ENCODE measurements at regions not wholly inside any gene's neighbourhood (a gene's known extent, or its start where the extent isn't known, plus 50 kb on each side); places are given as distances from the start of the nearest gene placed in this dataset.

DNA sequence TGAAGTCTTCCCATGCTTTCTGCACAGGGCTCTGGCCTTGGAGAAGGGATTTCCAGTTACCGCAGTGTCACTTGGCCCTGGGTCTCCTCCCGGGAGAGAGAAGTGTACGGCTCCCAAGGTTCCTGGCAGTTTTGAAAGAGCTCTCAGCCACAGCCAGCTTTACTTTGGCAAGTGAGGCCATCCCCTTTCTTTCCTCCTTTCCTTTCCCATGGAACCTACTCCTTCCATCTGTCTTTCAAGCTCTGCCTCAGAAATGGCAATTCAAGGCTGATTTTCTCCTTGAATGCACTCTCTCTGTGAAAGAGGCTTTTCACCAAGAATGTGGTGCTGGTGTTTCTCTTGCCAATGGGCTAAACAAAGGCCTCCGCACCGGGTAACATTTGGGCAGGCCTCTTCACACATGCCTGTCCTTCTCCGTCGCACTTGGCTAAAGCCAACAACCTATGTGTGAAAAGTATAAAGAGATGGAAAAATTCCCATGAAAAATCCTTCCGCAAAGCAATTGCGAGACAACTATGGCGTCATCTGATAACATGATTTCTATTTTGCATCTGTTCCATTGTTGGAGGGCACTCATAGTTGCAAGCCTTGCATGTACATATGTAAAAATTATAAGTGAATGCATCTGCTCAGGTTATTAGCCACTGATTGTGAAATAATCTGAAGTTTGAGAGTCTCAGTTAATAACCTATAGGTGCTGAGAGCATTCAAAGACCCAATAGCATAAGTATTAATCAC lies 125.4 kb downstream of the PFKFB3 start:
- no peak for ATAC-seq (replicated peaks in 1 of 2)
- Mint-ChIP-seq H3K27me3 (ENCODE audit: low read depth) (no peaks in the 10 kb centered on the region), H3K4me1 (ENCODE audit: low read depth) (no peaks in the 10 kb centered on the region), H3K36me3 (ENCODE audit: insufficient read depth in 2 of 2) (peaks cover 4 to 20% of the 10 kb centered on the region in 2 donors), H3K4me3 (no peak overlapping the region), H3K27ac (no peak overlapping the region), H3K9me3 (no peaks in the 10 kb centered on the region)
- no peak for DNase-seq

DNA sequence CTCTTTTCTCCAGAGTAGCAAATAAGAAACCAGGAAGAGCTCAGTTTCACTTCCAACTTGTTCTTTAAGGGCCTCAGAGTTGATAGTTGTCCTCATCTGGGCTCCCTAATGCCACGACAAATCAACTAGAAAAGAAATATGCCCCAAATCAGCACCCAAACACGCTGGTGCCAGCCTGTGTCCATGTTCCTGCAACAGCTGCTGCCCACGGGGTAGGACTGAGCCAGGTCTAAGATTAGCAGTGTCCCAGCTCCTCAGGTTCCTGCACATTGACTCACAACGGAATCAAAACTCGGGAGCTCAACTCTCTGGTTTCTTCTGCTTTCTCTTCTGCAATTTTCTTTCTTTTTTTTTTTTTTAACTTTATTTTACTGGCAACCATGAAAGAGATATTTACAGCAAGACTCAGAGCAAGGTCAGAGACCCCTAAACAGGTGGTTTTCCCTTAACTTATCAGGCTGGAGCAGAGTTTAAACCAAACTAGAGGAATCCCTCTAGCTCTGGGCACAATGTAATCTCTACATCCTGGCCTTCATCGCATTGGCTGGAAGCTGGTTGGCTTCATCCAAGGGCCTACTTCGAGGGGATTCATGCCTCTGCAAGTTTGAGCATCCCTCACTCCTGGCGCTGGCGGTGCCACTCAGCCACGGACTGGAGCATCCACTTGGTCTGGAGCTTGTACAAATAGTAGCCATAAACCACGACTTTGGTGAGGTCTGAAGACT lies 126.1 kb downstream of the PFKFB3 start:
- peaks cover 0 to 5% of the 10 kb centered on the region in 2 donors for H3K9me3 Mint-ChIP-seq
- no peak overlapping the region for H3K4me3 Mint-ChIP-seq
- no peaks in the 10 kb centered on the region for H3K27me3 Mint-ChIP-seq (ENCODE audit: low read depth)
- no peak overlapping the region for H3K27ac Mint-ChIP-seq
- DNase-seq = no peak
- peaks cover 7 to 27% of the 10 kb centered on the region in 2 donors for H3K36me3 Mint-ChIP-seq (ENCODE audit: insufficient read depth in 2 of 2)
- ATAC-seq (replicated peaks in 1 of 2) = no peak
- no peaks in the 10 kb centered on the region for H3K4me1 Mint-ChIP-seq (ENCODE audit: low read depth)

DNA sequence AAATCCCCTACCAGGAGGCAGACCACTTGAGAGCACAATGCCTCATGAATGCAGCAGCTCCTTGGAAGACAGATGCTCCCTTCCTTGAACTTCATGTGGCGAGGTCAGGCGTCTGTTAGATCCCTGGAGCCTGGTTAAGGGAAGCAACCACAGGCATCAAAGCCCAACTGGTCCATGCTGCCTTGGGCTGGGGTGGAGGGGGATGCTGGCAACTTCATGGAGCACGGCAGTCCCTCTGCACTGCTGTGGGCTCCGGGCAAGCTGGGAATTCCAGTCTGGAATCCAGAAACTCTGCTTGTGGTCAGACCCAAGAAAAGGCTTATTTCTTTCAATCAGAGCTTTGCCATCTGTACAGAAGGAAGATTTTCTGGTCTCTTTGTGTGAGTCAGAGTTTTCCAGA lies 130.4 kb downstream of the PFKFB3 start:
- Mint-ChIP-seq H3K4me1 (ENCODE audit: low read depth) (peaks cover 7% of the 10 kb centered on the region), H3K27ac (no peak overlapping the region), H3K9me3 (peaks cover 0 to 8% of the 10 kb centered on the region in 2 donors), H3K4me3 (no peak overlapping the region), H3K36me3 (ENCODE audit: insufficient read depth in 2 of 2) (peaks cover 7 to 34% of the 10 kb centered on the region in 2 donors), H3K27me3 (ENCODE audit: low read depth) (no peaks in the 10 kb centered on the region)
- ATAC-seq (replicated peaks in 1 of 2) (no peak), DNase-seq (no peak)

DNA sequence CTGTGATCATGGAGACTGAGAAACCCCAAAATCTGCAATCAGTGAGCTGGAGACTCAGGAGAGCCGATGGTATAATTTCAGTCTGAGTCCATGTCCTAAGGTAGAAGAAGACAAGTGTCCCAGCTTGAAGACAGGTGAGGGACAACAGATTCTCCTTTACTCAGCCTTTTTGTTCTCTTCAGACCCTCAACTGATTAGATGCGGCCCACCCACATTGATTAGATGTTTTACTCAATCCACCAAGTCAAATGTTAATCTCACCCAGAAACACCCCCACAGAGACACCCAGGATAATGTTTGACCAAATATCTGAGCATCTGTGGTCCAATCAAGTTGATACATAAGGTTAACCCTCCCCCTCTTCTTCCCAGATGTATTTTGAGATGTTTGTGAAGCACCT lies 131.2 kb downstream of the PFKFB3 start:
- Mint-ChIP-seq H3K36me3 (ENCODE audit: insufficient read depth in 2 of 2) (peaks cover 7 to 32% of the 10 kb centered on the region in 2 donors), H3K27me3 (ENCODE audit: low read depth) (no peaks in the 10 kb centered on the region), H3K27ac (no peak overlapping the region), H3K4me1 (ENCODE audit: low read depth) (peaks cover 7% of the 10 kb centered on the region), H3K4me3 (no peak overlapping the region), H3K9me3 (peaks cover 0 to 8% of the 10 kb centered on the region in 2 donors)
- ATAC-seq (replicated peaks in 1 of 2) = no peak
- DNase-seq = no peak

DNA sequence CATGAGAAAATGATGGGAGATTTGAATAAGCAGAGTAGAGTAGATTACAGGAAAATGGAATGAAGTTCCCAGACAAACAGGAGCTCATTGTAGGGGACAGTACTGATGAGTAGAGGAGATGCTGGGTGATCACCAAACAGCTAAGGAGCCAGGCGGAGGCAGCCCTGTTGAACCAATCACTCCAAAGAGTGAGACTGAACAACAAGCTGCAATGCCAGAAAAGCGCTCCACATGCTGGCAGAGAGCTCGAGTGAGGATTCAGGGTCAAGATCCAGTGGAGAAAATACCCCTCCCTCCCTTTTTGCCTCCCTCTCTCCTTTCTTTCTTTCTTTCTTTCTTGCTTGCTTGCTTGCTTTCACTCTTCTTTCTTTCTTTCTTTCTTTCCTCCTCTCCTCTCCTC lies 133.3 kb downstream of the PFKFB3 start:
- Mint-ChIP-seq H3K36me3 (ENCODE audit: insufficient read depth in 2 of 2) (peaks cover 5 to 27% of the 10 kb centered on the region in 2 donors), H3K27ac (no peak overlapping the region), H3K27me3 (ENCODE audit: low read depth) (no peaks in the 10 kb centered on the region), H3K9me3 (peaks cover 0 to 8% of the 10 kb centered on the region in 2 donors), H3K4me1 (ENCODE audit: low read depth) (peaks cover 7% of the 10 kb centered on the region), H3K4me3 (no peak overlapping the region)
- no peak for DNase-seq
- no peak for ATAC-seq (replicated peaks in 1 of 2)

DNA sequence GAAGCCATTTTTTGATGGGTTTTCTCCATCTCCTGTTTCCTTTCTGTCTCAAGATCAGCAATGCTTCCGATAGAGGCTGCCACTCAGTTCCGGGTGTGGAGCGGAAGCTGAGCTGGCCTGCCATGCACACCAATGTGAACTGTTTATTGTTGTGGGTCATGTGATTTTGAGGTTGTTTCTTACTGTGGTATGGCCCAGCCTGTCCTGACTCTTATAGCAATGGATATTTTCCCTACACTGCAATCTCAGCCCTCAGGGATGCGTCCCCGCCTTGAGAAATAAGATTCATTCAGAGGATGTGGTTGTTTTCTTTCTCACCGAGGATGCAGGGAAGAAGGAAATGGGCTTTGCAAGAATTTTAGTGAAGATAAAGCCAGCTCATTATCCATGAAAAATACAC lies 134.7 kb downstream of the PFKFB3 start:
- no peak overlapping the region for H3K27ac Mint-ChIP-seq
- no peaks in the 10 kb centered on the region for H3K27me3 Mint-ChIP-seq (ENCODE audit: low read depth)
- DNase-seq (no peak), ATAC-seq (replicated peaks in 1 of 2) (no peak)
- peaks cover 7% of the 10 kb centered on the region for H3K4me1 Mint-ChIP-seq (ENCODE audit: low read depth)
- H3K9me3 Mint-ChIP-seq = peaks cover 0 to 8% of the 10 kb centered on the region in 2 donors
- H3K4me3 Mint-ChIP-seq = no peak overlapping the region
- H3K36me3 Mint-ChIP-seq (ENCODE audit: insufficient read depth in 2 of 2) = peaks cover 3 to 21% of the 10 kb centered on the region in 2 donors

DNA sequence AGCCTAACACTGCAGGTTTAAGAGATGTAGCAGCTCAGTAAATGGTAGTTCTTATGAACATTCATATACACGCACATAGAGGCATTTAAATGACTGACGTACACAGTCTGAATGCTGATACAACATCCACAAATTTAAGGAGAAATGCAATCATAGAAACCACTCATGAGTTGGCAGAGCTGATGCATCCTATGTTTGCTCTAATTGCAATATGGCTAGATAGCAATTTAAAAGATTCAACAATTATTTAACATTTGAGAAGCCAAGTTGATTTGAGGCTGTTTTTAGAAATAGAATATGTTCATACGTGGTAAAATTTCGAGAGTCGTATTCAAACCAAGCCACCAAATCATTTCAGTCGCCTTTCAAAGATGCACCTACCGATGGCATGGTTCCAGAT lies 135.6 kb downstream of the PFKFB3 start:
- DNase-seq (no peak), ATAC-seq (replicated peaks in 1 of 2) (no peak)
- Mint-ChIP-seq H3K4me1 (ENCODE audit: low read depth) (peaks cover 17% of the 10 kb centered on the region), H3K27me3 (ENCODE audit: low read depth) (no peaks in the 10 kb centered on the region), H3K36me3 (ENCODE audit: insufficient read depth in 2 of 2) (peaks cover 3 to 14% of the 10 kb centered on the region in 2 donors), H3K4me3 (no peak overlapping the region), H3K27ac (no peak overlapping the region), H3K9me3 (peaks cover 0 to 8% of the 10 kb centered on the region in 2 donors)

DNA sequence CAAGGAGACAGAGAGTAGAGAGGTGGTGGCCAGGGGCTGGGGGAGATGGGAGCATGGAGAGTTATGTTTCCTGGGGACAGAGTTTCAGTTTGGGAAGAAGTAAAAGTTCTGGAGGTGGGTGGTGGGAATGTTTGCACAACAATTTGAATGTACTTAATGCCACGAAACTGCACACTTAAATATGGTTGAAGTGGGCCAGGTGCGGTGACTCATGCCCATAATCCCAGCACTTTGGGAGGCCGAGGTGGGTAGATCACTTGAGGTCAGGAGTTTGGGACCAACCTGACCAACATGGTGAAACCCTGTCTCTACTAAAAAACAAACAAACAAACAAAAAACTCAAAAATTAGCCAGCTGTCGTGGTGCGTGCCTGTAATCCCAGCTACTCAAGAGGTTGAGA lies 137.2 kb downstream of the PFKFB3 start:
- H3K4me3 Mint-ChIP-seq = no peak overlapping the region
- ATAC-seq (replicated peaks in 1 of 2) = no peak
- no peak for DNase-seq
- H3K27ac Mint-ChIP-seq = no peak overlapping the region
- H3K4me1 Mint-ChIP-seq (ENCODE audit: low read depth) = peaks cover 27% of the 10 kb centered on the region
- H3K9me3 Mint-ChIP-seq = peaks cover 0 to 2% of the 10 kb centered on the region in 2 donors
- H3K36me3 Mint-ChIP-seq (ENCODE audit: insufficient read depth in 2 of 2) = peaks cover 6 to 9% of the 10 kb centered on the region in 2 donors
- H3K27me3 Mint-ChIP-seq (ENCODE audit: low read depth) = no peaks in the 10 kb centered on the region

DNA sequence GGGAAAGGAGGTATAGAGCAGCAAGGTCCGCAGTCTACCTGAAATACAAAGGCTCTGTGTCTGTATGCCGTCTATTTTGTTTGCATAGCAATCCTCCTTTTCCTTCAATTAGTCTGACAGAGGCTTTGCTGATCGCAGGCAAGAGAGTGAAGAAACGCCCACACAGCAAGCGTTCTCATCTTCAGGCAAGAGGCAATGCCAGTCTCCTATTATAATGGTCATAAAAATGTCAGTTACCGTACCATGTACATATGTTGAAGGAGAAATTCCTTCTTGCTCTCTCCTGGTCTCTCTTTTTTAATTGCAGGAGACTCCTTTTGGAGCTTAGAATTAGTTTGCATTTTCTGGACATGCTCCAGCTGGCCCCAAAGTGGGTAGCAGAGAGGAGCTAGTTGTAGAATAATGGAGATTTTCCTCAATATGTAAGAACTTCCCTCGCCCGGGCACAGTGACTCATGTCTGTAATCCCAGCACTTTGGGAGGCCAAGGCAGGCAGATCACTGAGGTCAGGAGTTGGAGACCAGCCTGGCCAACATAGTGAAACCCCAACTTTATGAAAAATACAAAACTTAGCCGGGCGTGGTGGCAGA lies 139.5 kb downstream of the PFKFB3 start:
- no peak for DNase-seq
- Mint-ChIP-seq H3K36me3 (ENCODE audit: insufficient read depth in 2 of 2) (peaks cover 11 to 17% of the 10 kb centered on the region in 2 donors), H3K4me3 (no peak overlapping the region), H3K4me1 (ENCODE audit: low read depth) (peaks cover 40% of the 10 kb centered on the region), H3K27me3 (ENCODE audit: low read depth) (no peaks in the 10 kb centered on the region), H3K9me3 (peaks cover 6 to 10% of the 10 kb centered on the region in 2 donors), H3K27ac (no peak overlapping the region)
- ATAC-seq (replicated peaks in 1 of 2) = no peak

DNA sequence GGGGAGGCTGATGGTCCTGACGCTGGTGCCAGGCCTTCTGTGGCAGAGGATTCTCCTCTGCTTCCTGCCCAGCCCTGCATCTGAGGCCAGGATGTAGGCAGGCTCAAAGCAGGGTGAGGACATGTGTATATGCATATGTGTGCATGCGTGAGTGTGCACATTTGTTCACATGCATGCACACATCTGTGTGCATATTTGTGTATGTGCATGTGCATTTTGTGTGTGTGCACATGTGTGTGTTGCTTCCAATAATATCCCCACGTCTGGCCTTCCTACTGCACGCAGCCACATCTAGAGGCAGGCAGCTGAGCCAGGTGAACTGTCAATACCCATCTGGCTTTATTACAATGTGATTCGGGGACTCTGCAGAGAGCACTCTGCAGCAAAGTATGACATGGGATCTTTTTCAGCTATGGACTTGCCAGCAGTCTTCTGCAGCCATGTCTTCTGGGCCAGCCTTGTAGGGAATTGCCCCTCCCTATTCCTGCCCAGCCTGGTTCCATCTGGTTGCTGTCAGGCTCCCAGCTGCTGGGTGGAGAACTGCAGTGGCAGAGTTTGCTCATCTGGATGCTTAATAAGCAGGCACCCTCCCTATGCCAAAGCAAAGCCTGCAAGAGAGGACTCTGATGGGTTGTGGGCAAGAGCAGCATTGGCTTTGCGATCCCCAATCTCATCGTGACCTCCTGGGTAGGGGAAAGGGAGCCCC lies 140.7 kb downstream of the PFKFB3 start:
- ATAC-seq (replicated peaks in 1 of 2) = no peak
- H3K9me3 Mint-ChIP-seq = peaks cover 6 to 10% of the 10 kb centered on the region in 2 donors
- DNase-seq = no peak
- no peak overlapping the region for H3K4me3 Mint-ChIP-seq
- H3K4me1 Mint-ChIP-seq (ENCODE audit: low read depth) = peaks cover 53% of the 10 kb centered on the region
- no peaks in the 10 kb centered on the region for H3K27me3 Mint-ChIP-seq (ENCODE audit: low read depth)
- H3K27ac Mint-ChIP-seq = no peak overlapping the region
- H3K36me3 Mint-ChIP-seq (ENCODE audit: insufficient read depth in 2 of 2) = peaks cover 11 to 17% of the 10 kb centered on the region in 2 donors

DNA sequence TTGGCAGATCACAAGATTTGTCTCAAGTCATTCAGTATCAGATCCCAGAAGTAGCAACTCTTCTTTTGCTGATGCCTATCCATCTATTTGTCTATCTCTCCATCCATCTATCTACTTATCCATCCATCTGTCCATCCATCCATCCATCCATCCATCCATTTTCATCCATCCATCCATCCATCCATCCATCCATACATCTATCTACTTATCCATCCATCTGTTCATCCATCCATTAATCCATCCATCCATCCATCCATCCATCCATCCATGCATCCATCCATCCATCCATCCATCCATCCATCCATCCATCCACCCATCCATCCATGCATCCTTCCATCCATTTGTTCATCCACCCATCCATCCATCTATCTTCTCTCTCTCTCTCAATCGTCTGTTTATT lies 142.7 kb downstream of the PFKFB3 start:
- DNase-seq (no peak), ATAC-seq (replicated peaks in 1 of 2) (no peak)
- Mint-ChIP-seq H3K27me3 (ENCODE audit: low read depth) (no peaks in the 10 kb centered on the region), H3K9me3 (peaks cover 10 to 14% of the 10 kb centered on the region in 2 donors), H3K27ac (no peak overlapping the region), H3K4me3 (peak overlapping the region in 1 of 2 donors; percentile 1), H3K4me1 (ENCODE audit: low read depth) (peaks cover 72% of the 10 kb centered on the region), H3K36me3 (ENCODE audit: insufficient read depth in 2 of 2) (peaks cover 20 to 23% of the 10 kb centered on the region in 2 donors)

DNA sequence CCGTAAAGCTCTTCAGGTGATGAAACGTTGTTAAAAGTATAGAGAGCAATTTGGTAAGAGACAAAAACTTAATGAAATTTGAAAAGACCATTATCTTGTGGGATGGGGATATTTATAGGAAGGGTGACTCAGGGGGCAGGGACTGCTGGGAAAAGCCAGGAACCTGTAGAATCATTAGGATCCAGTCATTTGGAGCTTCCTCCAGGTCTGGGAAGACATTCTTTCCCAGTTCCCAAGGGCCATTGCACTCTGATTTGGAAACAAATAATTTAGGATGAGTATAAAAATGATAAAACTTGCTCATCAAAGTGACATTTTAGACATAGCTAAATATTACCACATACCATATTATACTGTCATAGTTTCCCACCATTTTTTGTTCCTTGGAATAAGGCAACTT lies 143.9 kb downstream of the PFKFB3 start:
- peaks cover 76% of the 10 kb centered on the region for H3K4me1 Mint-ChIP-seq (ENCODE audit: low read depth)
- H3K4me3 Mint-ChIP-seq = peak overlapping the region; percentile 82 to 83
- DNase-seq (no peak), ATAC-seq (replicated peaks in 1 of 2) (no peak)
- H3K36me3 Mint-ChIP-seq (ENCODE audit: insufficient read depth in 2 of 2) = peaks cover 21 to 28% of the 10 kb centered on the region in 2 donors
- H3K9me3 Mint-ChIP-seq = peaks cover 11 to 14% of the 10 kb centered on the region in 2 donors
- peak overlapping the region; percentile 96 for H3K27ac Mint-ChIP-seq
- H3K27me3 Mint-ChIP-seq (ENCODE audit: low read depth) = no peaks in the 10 kb centered on the region
